ENCODE measurements at regions not wholly inside any gene's neighbourhood (a gene's known extent, or its start where the extent isn't known, plus 50 kb on each side); places are given as distances from the start of the nearest gene placed in this dataset.

DNA sequence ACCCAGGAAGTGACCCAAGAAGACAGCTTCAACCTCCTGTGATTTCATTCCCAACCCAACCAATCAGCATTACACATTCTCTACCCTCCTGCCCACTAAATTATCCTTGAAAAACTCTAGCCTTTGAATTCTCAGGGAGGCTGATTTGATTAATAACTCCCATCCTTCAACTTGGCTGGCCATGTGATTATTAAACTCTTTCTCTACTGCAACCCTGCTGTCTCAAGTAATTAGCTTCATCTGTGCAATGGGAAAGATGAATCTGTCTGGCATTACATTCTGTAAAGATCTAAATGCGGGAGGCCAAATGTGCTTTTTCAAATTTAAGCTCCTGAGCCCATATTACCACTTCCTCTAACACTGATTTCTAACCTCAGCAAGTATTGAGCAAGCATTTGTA lies 95.9 kb upstream of the STT3B start:
- Histone ChIP-seq H3K27me3 (no peaks in the 10 kb centered on the region), H3K36me3 (no peaks in the 10 kb centered on the region), H3K4me1 (no peaks in the 10 kb centered on the region), H3K9me3 (peaks cover 0 to 10% (median 3%) of the 10 kb centered on the region in 4 donors), H3K4me3 (no peak overlapping the region), H3K27ac (no peak overlapping the region)
- 86 to 97% methylated on average over 1 of the region's 1 CpG for WGBS, 2 donors
- DNase-seq (ENCODE audit: low spot score in 2 of 2): no peak
- TF ChIP-seq, protein P1, sequence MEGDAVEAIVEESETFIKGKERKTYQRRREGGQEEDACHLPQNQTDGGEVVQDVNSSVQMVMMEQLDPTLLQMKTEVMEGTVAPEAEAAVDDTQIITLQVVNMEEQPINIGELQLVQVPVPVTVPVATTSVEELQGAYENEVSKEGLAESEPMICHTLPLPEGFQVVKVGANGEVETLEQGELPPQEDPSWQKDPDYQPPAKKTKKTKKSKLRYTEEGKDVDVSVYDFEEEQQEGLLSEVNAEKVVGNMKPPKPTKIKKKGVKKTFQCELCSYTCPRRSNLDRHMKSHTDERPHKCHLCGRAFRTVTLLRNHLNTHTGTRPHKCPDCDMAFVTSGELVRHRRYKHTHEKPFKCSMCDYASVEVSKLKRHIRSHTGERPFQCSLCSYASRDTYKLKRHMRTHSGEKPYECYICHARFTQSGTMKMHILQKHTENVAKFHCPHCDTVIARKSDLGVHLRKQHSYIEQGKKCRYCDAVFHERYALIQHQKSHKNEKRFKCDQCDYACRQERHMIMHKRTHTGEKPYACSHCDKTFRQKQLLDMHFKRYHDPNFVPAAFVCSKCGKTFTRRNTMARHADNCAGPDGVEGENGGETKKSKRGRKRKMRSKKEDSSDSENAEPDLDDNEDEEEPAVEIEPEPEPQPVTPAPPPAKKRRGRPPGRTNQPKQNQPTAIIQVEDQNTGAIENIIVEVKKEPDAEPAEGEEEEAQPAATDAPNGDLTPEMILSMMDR (IDR thresholded peaks at IDR 0.05): no peak
- TF ChIP-seq POLR2A (IDR thresholded peaks at IDR 0.05) (no peak), EP300 (IDR thresholded peaks at IDR 0.05) (no peak)

- TF ChIP-seq, protein P1 (IDR thresholded peaks at IDR 0.05): no peak
- TF ChIP-seq POLR2A (IDR thresholded peaks at IDR 0.05) (no peak), EP300 (IDR thresholded peaks at IDR 0.05) (no peak)
- no peak overlapping the region for H3K4me3 ChIP-seq
- H3K4me1 ChIP-seq: no peaks in the 10 kb centered on the region
- peaks cover 0 to 10% (median 3%) of the 10 kb centered on the region in 4 donors for H3K9me3 ChIP-seq
- DNase-seq (ENCODE audit: low spot score in 2 of 2): no peak
- no peak overlapping the region for H3K27ac ChIP-seq
- WGBS, 2 donors: 47 to 72% methylated on average over 2 of the region's 2 CpGs
- no peaks in the 10 kb centered on the region for H3K36me3 ChIP-seq
- no peaks in the 10 kb centered on the region for H3K27me3 ChIP-seq
These were observed 94.0 kb upstream of the STT3B start for GRCh38 chr3:31438742-31439141.

DNA sequence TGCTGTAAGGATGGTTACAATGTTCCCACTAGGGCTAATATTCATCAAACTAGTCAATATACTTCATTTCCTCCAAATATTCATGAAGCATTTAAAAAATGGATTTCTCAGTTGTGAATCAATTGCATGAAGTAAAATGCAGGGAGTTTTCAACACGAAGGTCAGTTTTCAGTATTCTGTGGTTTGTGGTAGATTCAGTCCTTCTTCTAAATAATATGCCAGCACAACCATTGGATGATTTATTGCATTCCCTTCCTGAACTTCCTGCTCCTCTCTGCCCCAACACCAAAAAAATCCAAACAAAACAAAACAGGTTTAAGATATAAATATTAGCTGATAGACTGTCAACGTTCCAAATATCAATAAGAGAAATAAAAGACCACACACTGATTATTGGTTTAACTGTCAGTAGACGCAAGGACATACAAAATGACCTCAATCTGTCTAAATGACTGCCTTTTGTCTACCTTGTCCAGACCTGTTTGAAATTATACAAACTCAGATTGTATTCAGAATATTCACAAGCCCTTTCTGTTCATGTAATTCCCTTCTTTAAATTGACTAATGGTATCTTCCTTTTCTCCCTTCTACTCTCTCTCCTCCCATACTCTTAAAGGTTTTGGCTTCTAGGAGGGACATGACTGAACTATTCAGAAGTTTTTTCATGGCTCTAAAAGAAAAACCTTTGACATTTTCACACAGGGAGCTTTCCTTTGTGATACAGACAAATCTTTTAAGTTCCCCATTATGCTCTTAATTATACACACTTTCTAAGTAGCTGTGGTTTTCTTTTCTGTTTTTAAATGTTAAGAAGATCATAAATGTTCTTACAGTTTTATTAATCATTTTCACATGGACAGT lies 92.6 kb upstream of the STT3B start:
- TF ChIP-seq, protein P1 (IDR thresholded peaks at IDR 0.05): no peak
- no peak for TF ChIP-seq POLR2A (IDR thresholded peaks at IDR 0.05)
- no peak for TF ChIP-seq EP300 (IDR thresholded peaks at IDR 0.05)
- WGBS, 2 donors: 41% methylated on average over 3 of the region's 3 CpGs
- no peak for DNase-seq (ENCODE audit: low spot score in 2 of 2)

DNA sequence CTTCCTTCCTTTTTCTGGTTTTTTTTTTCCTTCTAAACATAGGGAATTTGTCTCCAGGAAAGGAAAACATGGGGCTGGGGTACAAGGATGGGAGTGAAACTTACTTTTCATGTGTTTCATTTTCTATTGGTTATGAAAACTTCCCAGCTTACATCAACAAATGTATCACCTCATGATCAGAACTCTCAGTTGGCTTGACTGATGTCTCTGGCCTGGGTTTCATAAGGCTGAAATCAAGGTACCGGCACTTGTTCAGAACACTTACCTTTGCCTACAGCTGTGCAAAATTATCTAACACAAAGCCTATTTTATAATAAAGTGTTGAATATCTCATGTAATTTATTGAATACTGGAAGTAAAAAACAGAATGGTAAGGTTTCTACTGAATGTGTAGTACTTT lies 91.8 kb upstream of the STT3B start:
- DNase-seq (ENCODE audit: low spot score in 2 of 2): no peak
- 63 to 82% methylated on average over 1 of the region's 1 CpG for whole genome bisulfite sequencing, 2 donors
- Histone ChIP-seq H3K27me3 (no peaks in the 10 kb centered on the region), H3K36me3 (no peaks in the 10 kb centered on the region), H3K4me1 (no peaks in the 10 kb centered on the region), H3K4me3 (no peak overlapping the region), H3K9me3 (peaks cover 0 to 10% (median 3%) of the 10 kb centered on the region in 4 donors), H3K27ac (no peak overlapping the region)
- no peak for TF ChIP-seq EP300 (IDR thresholded peaks at IDR 0.05)
- TF ChIP-seq, protein P1 (IDR thresholded peaks at IDR 0.05): no peak
- no peak for TF ChIP-seq POLR2A (IDR thresholded peaks at IDR 0.05)

More for the DNA sequence above, 92.6 kb upstream of the STT3B start:
- no peaks in the 10 kb centered on the region for H3K36me3 ChIP-seq
- H3K9me3 ChIP-seq: peaks cover 0 to 10% (median 3%) of the 10 kb centered on the region in 4 donors
- no peak overlapping the region for H3K27ac ChIP-seq
- no peak overlapping the region for H3K4me3 ChIP-seq
- H3K4me1 ChIP-seq: no peaks in the 10 kb centered on the region
- no peaks in the 10 kb centered on the region for H3K27me3 ChIP-seq

DNA sequence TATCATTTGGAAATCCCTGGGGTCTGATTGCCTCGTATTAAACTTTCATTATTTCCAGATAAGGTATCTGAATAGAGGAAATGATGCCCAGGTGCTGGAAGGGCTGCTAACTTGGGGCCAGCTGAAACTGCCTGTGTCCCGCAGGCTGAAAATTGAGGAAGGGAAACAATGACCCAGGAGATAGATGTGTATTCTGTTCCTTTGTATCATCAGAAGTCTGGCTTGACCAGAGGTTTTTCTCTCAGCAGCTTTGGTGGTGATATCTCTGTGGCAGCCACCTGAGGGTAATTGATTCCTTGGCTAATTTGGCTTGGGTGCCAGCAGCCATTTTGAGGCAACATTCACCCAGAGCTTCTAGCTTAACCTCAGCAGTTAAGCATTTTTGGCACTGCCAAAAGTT lies 90.0 kb upstream of the STT3B start:
- Histone ChIP-seq H3K9me3 (no peaks in the 10 kb centered on the region), H3K4me1 (no peaks in the 10 kb centered on the region), H3K27me3 (no peaks in the 10 kb centered on the region), H3K27ac (no peak overlapping the region), H3K36me3 (no peaks in the 10 kb centered on the region), H3K4me3 (no peak overlapping the region)
- no peak for DNase-seq (ENCODE audit: low spot score in 2 of 2)
- WGBS, 2 donors: 68 to 72% methylated on average over 2 of the region's 2 CpGs
- TF ChIP-seq EP300 (IDR thresholded peaks at IDR 0.05) (no peak), POLR2A (IDR thresholded peaks at IDR 0.05) (no peak)
- TF ChIP-seq, protein P1 (IDR thresholded peaks at IDR 0.05): no peak
